GM10248 (cell line): ENCODE measurements at regions not wholly inside any gene's neighbourhood (a gene's known extent, or its start where the extent isn't known, plus 50 kb on each side); places are given as distances from the start of the nearest gene placed in this dataset.
A peak's percentile ranks its signal among the peaks of the same experiment; 100 is the strongest.

ENCODE experiments used
- CTCF ChIA-PET: fragments of 300-600 bp; sonication (Branson Sonifier 250); formaldehyde crosslinking; extraction: SDS; loops from one replicate; lab custom pipeline; 2021; ENCODE audit warnings: antibody characterized with exemption; lab: Yijun Ruan, JAX
- POLR2A ChIA-PET: fragments of 350-650 bp; sonication (Branson Sonifier 250); formaldehyde crosslinking; extraction: SDS; loops from one replicate; lab custom pipeline; 2020; ENCODE audit warnings: antibody characterized with exemption; lab: Yijun Ruan, JAX
- DNase-seq: peaks from one replicate; pipeline ENCODE4 v3.0.0; 2012; ENCODE audit errors: extremely low spot score
- CTCF ChIP-seq: IDR thresholded peaks from 2 replicates; pipeline ENCODE4 v1.5.1; 2012; ENCODE audit warnings: mild to moderate bottlenecking, low read depth; ENCODE audit errors: extremely low read depth, missing control alignments, control extremely low read depth

GRCh38 chr13:40113643-40114304 lies 458.3 kb downstream of the COG6 start:
- POLR2A ChIA-PET, result no interaction called here
- TF ChIP-seq CTCF, result no peak
- CTCF ChIA-PET, result interaction anchor here (0.7 to 2.3 kb wide), 4 partner anchors 11 to 45 kb away, joined by 3 to 7 read pairs (median 4); no protein-coding TSS in a partner anchor
- DNase-seq, result no peak

GRCh38 chr13:40114305-40114896 lies 458.9 kb downstream of the COG6 start:
- DNase-seq, result no peak
- TF ChIP-seq CTCF, result no peak
- POLR2A ChIA-PET, result no interaction called here
- CTCF ChIA-PET, result interaction anchor here (0.7 to 2.3 kb wide), 4 partner anchors 10 to 45 kb away, joined by 3 to 7 read pairs (median 4); no protein-coding TSS in a partner anchor

DNA sequence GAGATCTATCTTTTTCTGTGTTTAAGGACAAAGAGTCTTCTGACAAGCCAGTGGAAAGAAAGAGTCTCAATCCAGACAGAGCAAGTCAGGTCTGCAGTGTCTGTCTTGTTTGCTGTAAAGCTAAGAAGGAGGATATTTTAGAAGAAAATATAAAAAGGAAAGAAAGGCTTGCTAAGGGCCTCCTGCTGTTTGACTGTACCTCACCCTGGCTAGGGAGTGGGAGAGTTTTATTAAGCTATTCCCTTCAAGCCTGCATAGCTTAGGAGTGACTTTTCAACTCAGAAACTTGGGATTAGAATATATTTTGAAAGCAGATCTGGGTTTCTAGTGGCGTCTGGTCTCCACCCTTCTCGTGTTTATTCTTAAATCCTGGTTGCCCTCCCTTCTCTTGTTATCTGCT lies 460.0 kb downstream of the COG6 start:
- ChIA-PET CTCF (interaction anchor here (2.3 kb wide), 1 partner anchor 46 kb away, joined by 7 read pairs; no protein-coding TSS in a partner anchor), POLR2A (no interaction called here)
- no peak for TF ChIP-seq CTCF
- no peak for DNase-seq

DNA sequence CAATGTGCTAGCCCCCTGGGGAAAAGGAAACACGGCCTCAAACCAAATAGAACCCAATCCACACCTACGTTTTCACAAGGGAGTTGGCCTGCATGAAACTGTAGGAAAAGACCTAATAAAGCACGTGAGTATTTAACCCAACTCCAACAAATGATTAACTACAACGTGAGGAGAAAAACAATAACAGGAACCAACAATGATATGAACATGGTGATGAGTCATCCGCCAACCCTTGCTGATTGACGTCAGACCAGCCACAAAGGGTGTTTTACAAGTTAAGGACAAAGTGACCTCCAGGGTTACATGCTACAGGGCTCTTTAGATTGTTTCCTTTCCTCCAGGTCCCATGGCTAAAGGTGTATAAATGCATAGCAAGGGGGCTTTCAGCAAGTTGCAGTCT lies 460.5 kb downstream of the COG6 start:
- POLR2A ChIA-PET, result no interaction called here
- CTCF ChIA-PET, result no interaction called here
- peak; percentile 28 for DNase-seq
- TF ChIP-seq CTCF, result no peak

DNA sequence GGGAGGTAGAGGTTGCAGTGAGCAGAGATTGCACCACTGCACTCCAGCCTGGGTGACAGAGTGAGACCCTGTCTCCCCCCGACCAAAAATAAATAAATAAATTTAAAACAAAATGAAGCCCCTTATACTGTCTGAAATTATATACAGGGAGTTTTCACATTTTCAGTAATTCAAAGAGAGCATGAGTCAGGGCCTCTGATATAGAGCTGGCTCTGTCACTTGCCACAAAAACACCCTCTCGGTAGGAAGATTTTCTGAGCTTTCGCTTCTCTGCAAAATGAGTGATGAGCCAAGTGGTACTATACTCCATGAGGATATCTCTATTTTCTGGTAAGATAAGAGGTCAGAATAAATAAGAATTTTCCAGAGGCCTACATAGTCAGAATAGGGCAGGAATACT lies 462.9 kb downstream of the COG6 start:
- TF ChIP-seq CTCF, result no peak
- DNase-seq, result no peak
- CTCF ChIA-PET, result no interaction called here
- POLR2A ChIA-PET, result no interaction called here

- CTCF ChIA-PET, result no interaction called here
- no peak for TF ChIP-seq CTCF
- DNase-seq, result no peak
- POLR2A ChIA-PET, result no interaction called here
Observed at GRCh38 chr13:40119852-40120251, 464.4 kb downstream of the COG6 start.
